ENCODE measurements at regions not wholly inside any gene's neighbourhood (a gene's known extent, or its start where the extent isn't known, plus 50 kb on each side); places are given as distances from the start of the nearest gene placed in this dataset.

- no peak overlapping the region for H3K4me3 ChIP-seq (replicated peaks; ENCODE audit: insufficient read depth, low read length)
- DNase-seq (ENCODE audit: low read depth in 1 of 2, low spot score in 1 of 2): no peak
- H3K27me3 ChIP-seq (ENCODE audit: insufficient read depth, poor library complexity, severe bottlenecking): no peaks in the 10 kb centered on the region
- no peak overlapping the region for H3K27ac ChIP-seq (replicated peaks)
- TF ChIP-seq CTCF (IDR thresholded peaks at IDR 0.05; ENCODE audit: insufficient read depth, low read length): no peak
- TF ChIP-seq SPI1 (IDR thresholded peaks at IDR 0.05; ENCODE audit: borderline replicate concordance, low read depth): no peak
- TF ChIP-seq, protein P1, sequence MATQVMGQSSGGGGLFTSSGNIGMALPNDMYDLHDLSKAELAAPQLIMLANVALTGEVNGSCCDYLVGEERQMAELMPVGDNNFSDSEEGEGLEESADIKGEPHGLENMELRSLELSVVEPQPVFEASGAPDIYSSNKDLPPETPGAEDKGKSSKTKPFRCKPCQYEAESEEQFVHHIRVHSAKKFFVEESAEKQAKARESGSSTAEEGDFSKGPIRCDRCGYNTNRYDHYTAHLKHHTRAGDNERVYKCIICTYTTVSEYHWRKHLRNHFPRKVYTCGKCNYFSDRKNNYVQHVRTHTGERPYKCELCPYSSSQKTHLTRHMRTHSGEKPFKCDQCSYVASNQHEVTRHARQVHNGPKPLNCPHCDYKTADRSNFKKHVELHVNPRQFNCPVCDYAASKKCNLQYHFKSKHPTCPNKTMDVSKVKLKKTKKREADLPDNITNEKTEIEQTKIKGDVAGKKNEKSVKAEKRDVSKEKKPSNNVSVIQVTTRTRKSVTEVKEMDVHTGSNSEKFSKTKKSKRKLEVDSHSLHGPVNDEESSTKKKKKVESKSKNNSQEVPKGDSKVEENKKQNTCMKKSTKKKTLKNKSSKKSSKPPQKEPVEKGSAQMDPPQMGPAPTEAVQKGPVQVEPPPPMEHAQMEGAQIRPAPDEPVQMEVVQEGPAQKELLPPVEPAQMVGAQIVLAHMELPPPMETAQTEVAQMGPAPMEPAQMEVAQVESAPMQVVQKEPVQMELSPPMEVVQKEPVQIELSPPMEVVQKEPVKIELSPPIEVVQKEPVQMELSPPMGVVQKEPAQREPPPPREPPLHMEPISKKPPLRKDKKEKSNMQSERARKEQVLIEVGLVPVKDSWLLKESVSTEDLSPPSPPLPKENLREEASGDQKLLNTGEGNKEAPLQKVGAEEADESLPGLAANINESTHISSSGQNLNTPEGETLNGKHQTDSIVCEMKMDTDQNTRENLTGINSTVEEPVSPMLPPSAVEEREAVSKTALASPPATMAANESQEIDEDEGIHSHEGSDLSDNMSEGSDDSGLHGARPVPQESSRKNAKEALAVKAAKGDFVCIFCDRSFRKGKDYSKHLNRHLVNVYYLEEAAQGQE (IDR thresholded peaks at IDR 0.05; ENCODE audit: insufficient replicate concordance, low read depth): no peak
These were observed 203.5 kb downstream of the NDUFA10 start for GRCh38 chr2:239821694-239822075.

GRCh38 chr2:239820836-239821693 is 204.1 kb downstream of the NDUFA10 start:
- DNase-seq (ENCODE audit: low read depth in 1 of 2, low spot score in 1 of 2): no peak
- Histone ChIP-seq H3K4me3 (replicated peaks; ENCODE audit: insufficient read depth, low read length) (no peak overlapping the region), H3K27ac (replicated peaks) (no peak overlapping the region), H3K27me3 (ENCODE audit: insufficient read depth, poor library complexity, severe bottlenecking) (no peaks in the 10 kb centered on the region)
- no peak for TF ChIP-seq POLR2AphosphoS5 (IDR thresholded peaks at IDR 0.05; ENCODE audit: low read depth)

DNA sequence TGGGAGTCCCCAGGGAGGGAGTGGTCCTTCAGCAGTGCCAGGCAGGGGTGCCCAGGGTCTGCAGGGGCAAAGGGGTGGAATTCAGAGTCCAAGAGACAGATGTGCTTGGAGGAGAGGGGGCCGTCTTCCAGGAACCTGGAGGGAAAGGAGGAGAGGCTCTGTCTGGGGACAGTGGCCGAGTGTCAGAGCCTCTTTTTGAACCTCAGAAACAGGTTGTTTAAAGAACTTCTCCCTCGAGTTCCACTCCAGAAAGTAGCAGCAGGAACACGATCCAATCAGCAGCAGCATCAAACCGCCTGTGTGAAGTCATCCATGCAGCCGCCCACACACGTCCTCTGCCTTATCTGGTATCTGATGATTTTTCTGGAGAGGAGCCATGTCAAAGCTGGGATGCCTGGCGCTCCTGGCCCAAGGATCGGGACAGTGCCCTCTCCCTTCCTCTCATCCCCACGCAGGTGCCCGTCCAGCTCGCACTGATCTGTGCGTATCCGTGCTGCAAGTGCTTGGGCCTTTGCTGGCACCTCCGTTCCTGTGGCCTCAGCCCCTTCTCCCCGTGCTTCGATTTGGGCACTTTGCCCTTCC is 205.1 kb downstream of the NDUFA10 start:
- no peak for DNase-seq (ENCODE audit: low read depth in 1 of 2, low spot score in 1 of 2)
- TF ChIP-seq POLR2AphosphoS5 (IDR thresholded peaks at IDR 0.05; ENCODE audit: low read depth): no peak
- TF ChIP-seq CTCF (IDR thresholded peaks at IDR 0.05; ENCODE audit: insufficient read depth, low read length): no peak
- no peak for TF ChIP-seq GABPA (IDR thresholded peaks at IDR 0.05; ENCODE audit: low read depth)
- TF ChIP-seq, protein P1 (IDR thresholded peaks at IDR 0.05; ENCODE audit: insufficient replicate concordance, low read depth): no peak
- TF ChIP-seq SPI1 (IDR thresholded peaks at IDR 0.05; ENCODE audit: borderline replicate concordance, low read depth): no peak
- H3K27me3 ChIP-seq (ENCODE audit: insufficient read depth, poor library complexity, severe bottlenecking): no peaks in the 10 kb centered on the region
- no peak overlapping the region for H3K4me3 ChIP-seq (replicated peaks; ENCODE audit: insufficient read depth, low read length)
- no peak overlapping the region for H3K27ac ChIP-seq (replicated peaks)

DNA sequence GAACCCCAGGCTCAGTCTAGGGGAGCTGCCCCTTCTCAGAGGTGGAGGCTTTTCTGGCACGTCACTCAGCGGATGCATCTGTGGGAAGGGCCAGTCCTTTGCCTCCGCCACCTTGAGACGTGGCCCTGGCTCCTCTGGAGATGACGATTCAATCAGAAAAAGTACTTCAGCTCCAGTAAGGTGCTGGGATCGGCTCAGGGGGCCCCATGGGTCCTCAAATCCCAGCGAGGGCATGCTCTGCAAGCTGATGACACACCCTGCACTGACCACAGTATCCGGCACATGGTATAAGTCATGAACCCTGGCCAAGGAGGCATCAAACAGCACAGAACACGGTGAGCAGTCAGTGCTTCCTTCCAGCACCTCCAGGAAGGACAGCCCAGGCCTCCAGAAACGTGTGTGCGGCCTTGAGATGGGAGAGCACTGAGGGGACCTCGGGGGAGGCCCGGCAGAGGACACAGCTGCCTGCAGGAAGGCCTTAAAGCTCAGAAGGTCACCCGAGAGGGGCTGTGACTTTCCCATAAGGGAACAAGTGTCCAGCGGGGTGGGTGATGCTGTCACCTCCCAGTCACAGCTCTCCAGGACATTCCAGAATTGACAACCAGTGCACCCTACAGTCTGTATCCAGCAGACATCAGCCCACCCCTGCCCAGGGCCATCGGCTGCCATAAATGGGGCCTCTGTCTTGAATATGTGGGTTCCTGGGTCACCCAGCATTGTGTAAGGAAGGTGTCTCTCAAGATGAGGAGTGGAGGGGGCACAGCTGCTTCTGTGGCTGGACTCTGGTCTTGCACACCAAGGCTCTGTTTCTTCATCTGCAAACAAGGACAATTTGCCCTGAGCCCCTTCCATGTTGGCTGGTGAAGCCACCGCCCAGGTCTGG is 205.8 kb downstream of the NDUFA10 start:
- TF ChIP-seq SPI1 (IDR thresholded peaks at IDR 0.05; ENCODE audit: borderline replicate concordance, low read depth): no peak
- TF ChIP-seq GABPA (IDR thresholded peaks at IDR 0.05; ENCODE audit: low read depth): no peak
- no peak for TF ChIP-seq CTCF (IDR thresholded peaks at IDR 0.05; ENCODE audit: insufficient read depth, low read length)
- TF ChIP-seq, protein P1 (IDR thresholded peaks at IDR 0.05; ENCODE audit: insufficient replicate concordance, low read depth): no peak
- TF ChIP-seq POLR2AphosphoS5 (IDR thresholded peaks at IDR 0.05; ENCODE audit: low read depth): no peak
- H3K27me3 ChIP-seq (ENCODE audit: insufficient read depth, poor library complexity, severe bottlenecking): no peaks in the 10 kb centered on the region
- H3K27ac ChIP-seq (replicated peaks): no peak overlapping the region
- DNase-seq (ENCODE audit: low read depth in 1 of 2, low spot score in 1 of 2): no peak
- no peak overlapping the region for H3K4me3 ChIP-seq (replicated peaks; ENCODE audit: insufficient read depth, low read length)
